Loucy (cell line): ENCODE measurements at regions not wholly inside any gene's neighbourhood (a gene's known extent, or its start where the extent isn't known, plus 50 kb on each side); places are given as distances from the start of the nearest gene placed in this dataset.

Experiments used
- EZH2phosphoT487 ChIP-seq: fragments of 200-600 bp; IDR thresholded peaks from 2 replicates; pipeline ENCODE4 v1.6.1; 2018; ENCODE audit warnings: antibody characterized with exemption, mild to moderate bottlenecking, moderate library complexity, borderline replicate concordance
- TF ChIP-seq, protein P1 (sequence below): fragments of 200-600 bp; sonication (generic); conservative IDR thresholded peaks from 2 replicates; pipeline ENCODE4 v1.5.1; 2014; ENCODE audit warnings: mild to moderate bottlenecking, antibody characterized with exemption, low read length

DNA sequence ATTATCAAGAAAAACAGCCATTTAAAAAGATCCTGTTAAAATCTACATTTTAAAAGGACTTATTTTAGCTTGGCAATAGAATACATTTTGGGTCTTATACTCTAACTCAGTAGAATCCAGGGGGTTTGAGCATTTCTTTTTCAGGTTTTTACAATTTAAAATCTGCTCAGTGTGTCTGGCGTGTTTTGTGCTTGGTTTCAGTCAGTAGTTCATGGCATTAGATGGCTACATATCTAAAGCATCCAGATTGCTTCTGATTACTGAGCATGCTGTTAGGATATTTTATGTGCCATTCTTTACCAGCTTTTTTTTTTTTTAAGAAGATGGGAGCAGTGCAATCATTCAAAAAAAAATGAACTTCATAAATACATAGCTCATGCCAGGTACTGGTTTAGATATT is 566.1 kb upstream of the LARGE1 start:
- TF ChIP-seq, protein P1, sequence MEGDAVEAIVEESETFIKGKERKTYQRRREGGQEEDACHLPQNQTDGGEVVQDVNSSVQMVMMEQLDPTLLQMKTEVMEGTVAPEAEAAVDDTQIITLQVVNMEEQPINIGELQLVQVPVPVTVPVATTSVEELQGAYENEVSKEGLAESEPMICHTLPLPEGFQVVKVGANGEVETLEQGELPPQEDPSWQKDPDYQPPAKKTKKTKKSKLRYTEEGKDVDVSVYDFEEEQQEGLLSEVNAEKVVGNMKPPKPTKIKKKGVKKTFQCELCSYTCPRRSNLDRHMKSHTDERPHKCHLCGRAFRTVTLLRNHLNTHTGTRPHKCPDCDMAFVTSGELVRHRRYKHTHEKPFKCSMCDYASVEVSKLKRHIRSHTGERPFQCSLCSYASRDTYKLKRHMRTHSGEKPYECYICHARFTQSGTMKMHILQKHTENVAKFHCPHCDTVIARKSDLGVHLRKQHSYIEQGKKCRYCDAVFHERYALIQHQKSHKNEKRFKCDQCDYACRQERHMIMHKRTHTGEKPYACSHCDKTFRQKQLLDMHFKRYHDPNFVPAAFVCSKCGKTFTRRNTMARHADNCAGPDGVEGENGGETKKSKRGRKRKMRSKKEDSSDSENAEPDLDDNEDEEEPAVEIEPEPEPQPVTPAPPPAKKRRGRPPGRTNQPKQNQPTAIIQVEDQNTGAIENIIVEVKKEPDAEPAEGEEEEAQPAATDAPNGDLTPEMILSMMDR = no peak
- no peak for TF ChIP-seq EZH2phosphoT487
